Nucleus accumbens (tissue), 56 donors: ENCODE measurements at regions not wholly inside any gene's neighbourhood (a gene's known extent, or its start where the extent isn't known, plus 50 kb on each side); places are given as distances from the start of the nearest gene placed in this dataset.
"Not testable (repeated sequence)": the region's sequence is repeated elsewhere in the genome, so short reads cannot be mapped to it uniquely, and the experiment has no call there.

Source experiments
- DNase-seq, 56 donors: peaks; one replicate each; lab custom pipeline; 2025; lab: John Stamatoyannopoulos, UW

DNA sequence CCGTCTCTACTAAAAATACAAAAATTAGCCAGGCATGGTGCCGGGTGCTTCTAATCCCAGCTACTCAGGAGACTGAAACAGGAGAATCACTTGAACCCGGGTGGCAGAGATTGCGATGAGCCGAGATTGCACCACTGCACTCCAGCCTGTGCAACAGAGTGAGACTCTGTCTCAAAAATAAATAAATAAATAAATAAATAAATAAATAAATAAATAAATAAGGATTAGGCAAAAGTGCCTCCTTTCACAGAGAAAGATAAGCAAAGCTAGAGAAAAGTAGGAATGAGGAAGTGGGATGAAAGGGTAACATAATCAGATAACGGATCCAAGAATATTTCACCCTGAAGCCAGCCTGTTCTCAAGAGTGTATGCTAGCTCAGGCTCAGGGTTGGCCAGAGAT is 869.6 kb upstream of the AUTS2 start:
- not testable (repeated sequence) for DNase-seq

- no peak for DNase-seq
These were observed 868.9 kb upstream of the AUTS2 start for GRCh38 chr7:68729371-68729770.

DNA sequence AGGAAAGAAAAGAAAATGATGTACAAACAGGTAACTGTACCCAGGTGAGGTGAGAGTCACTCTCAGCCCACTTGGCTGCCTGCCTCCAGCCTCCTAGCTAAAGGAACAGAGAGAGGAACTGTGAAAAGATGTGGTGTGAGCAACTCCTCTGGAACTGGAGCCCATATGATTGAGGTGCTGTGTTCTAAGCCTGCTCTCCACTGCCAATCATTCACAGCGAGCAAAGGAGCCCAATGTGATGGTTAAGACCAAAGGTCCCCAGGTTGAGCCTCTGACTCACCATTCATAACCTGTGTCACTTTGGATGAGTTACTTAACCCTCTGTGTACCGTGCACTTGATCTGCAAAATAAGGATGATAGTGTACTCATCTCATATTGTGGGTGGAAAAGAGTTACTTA is 868.1 kb upstream of the AUTS2 start:
- no peak for DNase-seq

GRCh38 chr7:68730964-68731363 is 867.3 kb upstream of the AUTS2 start:
- DNase-seq, result no peak

DNA sequence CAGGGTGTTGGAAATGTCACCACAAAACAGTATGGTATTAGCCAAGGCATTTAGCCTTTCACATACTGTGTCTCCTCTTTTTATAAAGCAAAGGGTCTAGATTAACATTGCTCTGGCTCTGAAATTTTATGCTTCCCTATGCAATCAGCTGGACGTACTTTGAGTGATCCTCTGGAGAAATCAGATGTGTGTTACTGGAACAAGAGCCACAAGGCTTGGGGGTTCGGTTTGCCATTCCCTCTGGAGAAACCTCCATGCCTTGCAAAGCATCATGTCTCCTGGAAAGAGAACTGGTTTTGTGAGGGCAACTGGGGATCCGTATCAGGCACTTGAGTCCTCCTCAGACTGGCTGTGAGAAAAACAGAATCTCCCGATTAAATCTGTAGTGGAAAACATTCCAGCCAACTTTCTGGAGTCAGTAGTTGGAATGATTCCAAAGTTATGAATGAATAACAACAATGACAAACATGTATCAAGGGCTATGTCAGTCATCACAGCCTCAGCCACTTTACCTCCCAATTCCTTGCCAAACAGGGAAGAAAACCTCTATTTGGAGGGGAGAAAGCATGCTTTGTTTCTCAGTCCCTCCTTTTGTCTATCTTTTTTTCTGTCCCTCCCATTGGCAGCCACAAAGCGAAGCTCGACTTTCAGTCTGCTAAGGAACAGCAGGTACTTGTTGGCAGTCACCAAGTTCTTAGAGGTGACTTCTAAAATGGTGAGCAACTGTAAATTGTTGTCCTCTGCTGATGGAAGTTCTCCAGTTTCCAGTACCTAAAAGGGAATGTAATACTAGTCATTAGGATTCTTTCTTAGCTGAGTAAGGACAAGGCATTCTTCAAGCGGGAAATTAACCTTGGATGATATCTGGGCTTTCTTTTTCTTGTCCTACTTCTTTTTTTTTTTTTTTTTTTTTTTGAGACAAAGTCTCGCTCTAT is 864.8 kb upstream of the AUTS2 start:
- DNase-seq, result no peak

DNA sequence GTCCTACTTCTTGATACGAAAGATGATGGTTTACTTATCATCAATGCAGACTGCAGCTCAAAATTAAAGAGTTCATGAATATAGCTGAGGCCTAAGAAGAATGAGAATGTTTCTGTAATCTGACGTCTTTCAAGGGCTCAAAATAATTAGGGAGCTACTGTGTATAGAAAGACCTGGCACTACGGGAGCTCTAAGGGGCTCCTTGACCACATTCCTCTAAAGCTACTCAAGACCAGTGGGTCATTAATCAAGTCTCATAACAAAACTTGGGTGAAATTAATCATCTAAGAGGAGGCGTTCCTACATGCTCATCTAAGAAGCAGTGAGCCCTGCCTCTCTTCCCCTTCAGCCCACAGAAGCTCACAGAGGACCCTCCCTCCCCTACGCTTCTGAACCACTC is 863.8 kb upstream of the AUTS2 start:
- DNase-seq, result no peak

DNA sequence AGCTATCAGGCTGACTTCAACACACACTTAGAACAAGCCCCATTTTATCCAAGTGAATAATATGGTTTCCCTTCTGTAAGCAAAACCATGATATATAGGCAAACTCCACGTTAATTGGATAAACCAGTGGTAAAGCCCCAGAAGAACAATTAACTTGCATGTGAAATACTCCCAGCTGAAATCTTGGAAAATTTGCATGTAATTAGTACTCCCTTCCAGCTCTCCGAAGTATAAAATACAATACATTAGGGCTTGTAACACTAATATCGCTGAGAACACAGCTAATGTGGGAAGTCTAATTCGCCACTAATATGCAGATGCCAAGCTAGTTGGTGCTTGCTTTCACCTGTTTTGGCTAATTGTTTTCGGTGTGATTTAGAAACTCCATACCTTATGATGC is 859.0 kb upstream of the AUTS2 start:
- DNase-seq, result no peak

- no peak for DNase-seq
These were observed 854.2 kb upstream of the AUTS2 start for GRCh38 chr7:68744036-68744435.

- DNase-seq, result no peak
These were observed 849.1 kb upstream of the AUTS2 start for GRCh38 chr7:68748934-68749900.

DNA sequence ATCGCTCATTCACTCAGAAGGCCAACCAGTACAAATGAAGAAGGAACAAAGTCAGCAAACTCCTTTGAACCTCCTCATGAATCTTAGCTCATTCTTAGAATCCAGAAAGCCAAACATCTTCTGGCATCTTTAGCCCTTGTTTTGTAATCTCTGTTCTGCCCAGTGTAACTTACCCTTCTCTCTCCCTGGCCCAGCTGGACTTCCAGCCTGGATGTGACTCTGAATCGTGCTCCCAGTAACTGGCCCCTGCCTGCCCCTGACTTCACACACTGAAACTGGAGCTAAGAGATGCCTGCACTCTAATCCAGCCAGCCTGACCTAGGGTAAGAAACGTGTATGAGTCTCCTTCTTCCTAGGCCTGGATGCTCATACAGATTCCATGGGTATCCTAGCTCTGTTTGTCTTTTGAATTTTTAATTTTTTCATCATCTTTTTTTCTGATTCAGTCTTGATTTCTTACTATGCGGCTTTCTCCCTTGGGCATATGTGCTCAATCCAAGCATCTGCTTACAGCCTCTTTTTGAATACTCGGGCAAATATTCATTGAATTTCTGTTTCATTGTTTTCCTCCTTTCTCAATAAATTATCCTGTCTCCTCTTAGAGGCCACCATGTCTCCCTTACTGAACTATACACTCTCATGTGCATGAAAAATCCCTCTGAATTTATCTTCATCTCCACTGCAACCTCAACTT is 845.6 kb upstream of the AUTS2 start:
- DNase-seq, result no peak

GRCh38 chr7:68754414-68754813 is 843.9 kb upstream of the AUTS2 start:
- no peak for DNase-seq

DNA sequence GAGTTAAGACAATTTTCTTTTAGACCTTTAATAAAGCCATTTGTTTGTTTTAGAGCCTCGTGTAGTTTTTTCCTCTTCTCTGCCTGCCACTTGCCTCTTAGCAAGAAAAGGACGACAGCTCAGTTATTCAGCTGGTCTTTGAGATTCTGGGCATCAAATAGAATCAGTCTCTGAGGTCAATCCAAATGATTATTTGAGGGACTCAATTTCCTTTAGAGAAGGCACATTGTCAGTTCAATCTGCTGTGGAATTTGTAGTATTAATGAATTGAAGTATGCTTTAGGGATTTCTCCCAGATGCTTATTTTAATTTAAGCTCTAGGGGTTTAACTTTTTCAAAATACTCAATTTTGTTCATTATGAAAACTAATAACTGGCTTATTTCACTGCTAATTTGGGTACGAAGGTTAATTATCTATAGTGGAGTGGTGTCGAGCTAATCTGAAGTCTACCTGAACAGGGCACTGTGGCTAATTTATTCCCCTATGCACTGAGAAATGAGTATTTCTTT is 841.2 kb upstream of the AUTS2 start:
- no peak for DNase-seq

DNA sequence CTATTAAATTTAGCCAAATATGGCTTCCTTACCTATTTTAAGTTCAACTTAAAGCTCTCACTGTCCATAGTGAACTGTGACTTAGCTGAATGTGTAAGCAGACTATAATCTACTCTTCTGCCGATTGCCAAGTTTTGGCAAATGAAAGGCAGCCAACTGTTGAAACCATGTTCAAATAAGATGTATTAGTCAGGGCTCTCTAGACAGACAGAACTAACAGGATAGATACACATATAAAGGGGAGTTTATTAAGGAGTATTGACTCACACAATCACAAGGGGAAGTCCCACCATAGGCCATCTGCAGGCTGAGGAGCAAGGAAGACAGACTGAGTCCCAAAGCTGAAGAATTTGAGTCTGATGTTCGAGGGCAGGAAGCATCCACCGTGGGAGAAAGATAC is 837.7 kb upstream of the AUTS2 start:
- DNase-seq, result no peak

DNA sequence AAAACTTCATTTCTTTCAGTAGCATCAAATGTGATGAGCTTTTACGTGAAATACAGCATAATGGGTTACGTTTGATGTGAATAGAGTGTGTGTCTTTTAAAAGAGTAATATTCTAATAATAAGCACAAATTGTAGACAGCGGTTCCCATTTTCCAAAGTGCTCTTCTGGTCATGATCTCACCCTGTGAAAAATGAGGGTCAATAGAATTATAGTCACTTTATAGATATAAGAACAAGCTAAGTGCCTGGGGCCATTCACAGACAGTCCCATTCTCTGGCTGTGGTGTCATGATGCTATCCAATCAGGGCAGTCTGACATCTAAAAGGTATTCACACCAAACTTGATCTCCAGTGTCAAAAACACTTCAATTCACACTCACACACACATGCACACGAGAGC is 830.8 kb upstream of the AUTS2 start:
- DNase-seq, result no peak

GRCh38 chr7:68770649-68771048 is 827.6 kb upstream of the AUTS2 start:
- DNase-seq, result peak in 8 of 56 donors; percentile 0 to 13 (median 2)

DNA sequence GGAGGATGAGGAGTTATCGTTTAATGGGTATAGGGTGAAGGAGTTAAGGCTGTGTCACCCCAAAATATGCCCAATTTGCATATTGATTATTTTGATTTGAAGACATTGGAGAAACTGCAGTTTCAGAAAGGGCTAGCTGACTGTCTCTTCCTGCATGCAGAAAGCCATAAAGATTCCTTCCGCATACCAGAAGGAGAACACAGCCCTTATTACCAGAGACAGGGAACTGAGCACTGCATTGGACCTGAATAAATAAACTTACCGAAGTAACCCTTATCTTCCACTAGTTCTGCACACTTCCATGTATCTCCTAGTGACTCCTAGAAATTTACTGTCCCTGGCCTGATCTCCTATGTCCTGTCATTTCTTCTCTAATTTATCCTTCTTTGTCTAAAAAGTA is 821.9 kb upstream of the AUTS2 start:
- DNase-seq, result no peak

DNA sequence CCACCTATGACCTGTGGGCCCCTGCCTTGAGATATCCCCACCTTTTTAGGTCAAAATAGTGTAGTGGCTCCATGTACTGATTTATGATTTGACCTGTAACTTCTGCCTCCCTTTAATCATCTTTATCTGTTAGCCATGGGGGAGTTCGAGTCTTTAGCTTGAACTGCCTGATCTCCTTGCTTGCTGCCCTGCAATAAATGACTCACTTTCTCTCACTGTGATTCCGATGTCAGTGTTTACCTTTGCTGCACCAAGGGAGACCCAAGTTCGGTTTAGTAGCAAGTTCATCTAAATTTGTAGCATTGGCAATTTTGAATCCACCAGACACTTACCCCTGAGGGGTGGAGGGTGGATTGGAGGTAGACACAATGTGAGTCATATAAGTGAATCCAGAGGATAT is 814.6 kb upstream of the AUTS2 start:
- DNase-seq, result no peak

GRCh38 chr7:68785036-68785435 is 813.2 kb upstream of the AUTS2 start:
- DNase-seq, result no peak

DNA sequence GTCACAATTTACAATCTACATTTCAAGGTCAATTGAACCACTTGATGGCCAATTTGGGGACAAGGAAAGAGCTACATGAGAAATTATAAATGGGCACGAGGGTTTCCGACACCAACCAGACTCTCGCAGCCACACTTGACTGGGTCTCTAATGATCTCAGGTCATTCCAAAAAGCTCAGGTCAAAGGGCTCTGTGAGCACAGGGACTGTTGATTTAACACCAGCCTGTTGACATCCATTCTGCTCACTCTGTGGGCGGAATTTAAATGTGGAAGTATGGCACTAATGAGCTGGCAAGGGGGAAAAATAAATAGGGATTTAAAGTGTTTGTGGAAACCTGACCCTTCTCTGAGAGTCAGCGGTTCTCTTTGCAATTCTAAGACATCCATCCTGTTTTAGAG is 810.7 kb upstream of the AUTS2 start:
- no peak for DNase-seq

- not testable (repeated sequence) for DNase-seq
These were observed 809.7 kb upstream of the AUTS2 start for GRCh38 chr7:68788529-68788928.

DNA sequence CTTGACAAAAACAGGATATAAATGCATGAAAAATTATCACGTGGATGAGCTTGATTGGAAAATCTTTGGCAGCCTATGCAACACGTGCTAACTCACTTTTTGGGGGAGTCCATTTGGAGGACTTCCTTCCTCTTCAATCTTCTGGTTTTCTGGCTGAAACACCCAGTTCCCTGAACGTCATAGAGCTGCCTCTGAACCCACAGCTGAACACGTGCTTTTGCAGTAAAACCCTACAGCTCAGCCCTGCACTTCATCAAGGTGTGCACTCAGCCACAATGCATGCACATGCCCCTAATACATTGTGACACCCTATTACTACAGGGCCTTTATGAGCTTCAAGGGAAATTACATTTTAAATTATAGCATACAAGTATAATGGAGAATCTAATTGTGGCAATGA is 808.7 kb upstream of the AUTS2 start:
- DNase-seq, result no peak
